ENCODE measurements at regions not wholly inside any gene's neighbourhood (a gene's known extent, or its start where the extent isn't known, plus 50 kb on each side); places are given as distances from the start of the nearest gene placed in this dataset.
"Not testable (repeated sequence)": the region's sequence is repeated elsewhere in the genome, so short reads cannot be mapped to it uniquely, and the experiment has no call there.

- no peaks in the 10 kb centered on the region for H3K4me1 ChIP-seq (replicated peaks in 1 of 2)
- DNase-seq = no peak
- H3K27ac ChIP-seq = no peak overlapping the region
- H3K9me3 ChIP-seq (replicated peaks in 1 of 3) = no peaks in the 10 kb centered on the region
- intact Hi-C loops (cut with DNase I) = no loop called here
- H3K36me3 ChIP-seq (replicated peaks in 1 of 2) = no peaks in the 10 kb centered on the region
- TF ChIP-seq, protein P1, sequence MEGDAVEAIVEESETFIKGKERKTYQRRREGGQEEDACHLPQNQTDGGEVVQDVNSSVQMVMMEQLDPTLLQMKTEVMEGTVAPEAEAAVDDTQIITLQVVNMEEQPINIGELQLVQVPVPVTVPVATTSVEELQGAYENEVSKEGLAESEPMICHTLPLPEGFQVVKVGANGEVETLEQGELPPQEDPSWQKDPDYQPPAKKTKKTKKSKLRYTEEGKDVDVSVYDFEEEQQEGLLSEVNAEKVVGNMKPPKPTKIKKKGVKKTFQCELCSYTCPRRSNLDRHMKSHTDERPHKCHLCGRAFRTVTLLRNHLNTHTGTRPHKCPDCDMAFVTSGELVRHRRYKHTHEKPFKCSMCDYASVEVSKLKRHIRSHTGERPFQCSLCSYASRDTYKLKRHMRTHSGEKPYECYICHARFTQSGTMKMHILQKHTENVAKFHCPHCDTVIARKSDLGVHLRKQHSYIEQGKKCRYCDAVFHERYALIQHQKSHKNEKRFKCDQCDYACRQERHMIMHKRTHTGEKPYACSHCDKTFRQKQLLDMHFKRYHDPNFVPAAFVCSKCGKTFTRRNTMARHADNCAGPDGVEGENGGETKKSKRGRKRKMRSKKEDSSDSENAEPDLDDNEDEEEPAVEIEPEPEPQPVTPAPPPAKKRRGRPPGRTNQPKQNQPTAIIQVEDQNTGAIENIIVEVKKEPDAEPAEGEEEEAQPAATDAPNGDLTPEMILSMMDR (IDR thresholded peaks at IDR 0.05) = no peak
- no peak for TF ChIP-seq POLR2A (IDR thresholded peaks at IDR 0.05)
- H3K4me3 ChIP-seq = no peak overlapping the region
- WGBS, 4 donors = 79 to 93% (median 88%) methylated on average over 1 of the region's 1 CpG
- peaks cover 9% of the 10 kb centered on the region for H3K27me3 ChIP-seq
Observed at GRCh38 chr1:229133811-229134210, 137.1 kb upstream of the RAB4A start.

DNA sequence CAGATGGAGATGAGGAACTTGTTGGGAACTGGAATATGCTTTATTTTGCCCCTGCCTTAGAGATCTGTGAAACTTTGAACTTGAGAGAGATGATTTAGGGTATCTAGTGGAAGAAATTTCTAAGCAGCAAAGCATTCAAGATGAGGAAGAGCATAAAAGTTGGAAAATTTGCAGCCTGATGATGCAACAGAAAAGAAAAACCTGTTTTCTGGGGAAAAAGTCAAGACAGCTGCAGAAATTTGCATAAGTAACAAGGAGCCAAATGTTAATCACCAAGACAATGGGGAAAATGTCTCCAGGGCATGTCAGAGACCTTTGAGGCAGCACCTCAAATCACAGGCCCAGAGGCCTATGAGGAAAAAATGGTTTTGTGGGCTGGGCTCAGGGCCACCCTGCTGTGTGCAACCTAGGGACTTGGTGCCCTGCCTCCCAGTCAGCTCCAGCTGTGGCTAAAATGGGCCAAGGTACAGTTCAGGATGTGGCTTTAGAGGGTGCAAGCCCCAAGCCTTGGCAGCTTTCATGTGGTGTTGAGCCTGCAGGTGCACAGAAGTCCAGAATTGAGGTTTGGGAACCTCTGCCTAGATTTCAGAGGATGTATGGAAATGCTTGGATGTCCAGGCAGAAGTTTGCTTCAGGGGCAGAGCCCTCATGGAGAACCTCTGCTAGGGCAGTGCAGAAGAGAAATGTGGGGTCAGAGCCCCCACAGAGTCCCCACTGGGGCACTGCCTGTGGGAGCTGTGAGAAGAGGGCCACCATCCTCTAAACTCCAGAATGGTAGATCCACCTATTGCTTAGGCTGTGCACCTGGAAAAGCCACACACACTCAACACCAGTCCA lies 136.3 kb upstream of the RAB4A start:
- H3K27ac ChIP-seq; H3K4me3 ChIP-seq; H3K9me3 ChIP-seq (replicated peaks in 1 of 3); H3K36me3 ChIP-seq (replicated peaks in 1 of 2); intact Hi-C loops (cut with DNase I); H3K4me1 ChIP-seq (replicated peaks in 1 of 2); H3K27me3 ChIP-seq; DNase-seq: not testable (repeated sequence)

GRCh38 chr1:229135773-229136172 lies 135.1 kb upstream of the RAB4A start:
- Histone ChIP-seq H3K4me1 (replicated peaks in 1 of 2) (no peaks in the 10 kb centered on the region), H3K9me3 (replicated peaks in 1 of 3) (no peaks in the 10 kb centered on the region), H3K4me3 (no peak overlapping the region), H3K27ac (no peak overlapping the region), H3K27me3 (peaks cover 9% of the 10 kb centered on the region), H3K36me3 (replicated peaks in 1 of 2) (no peaks in the 10 kb centered on the region)
- intact Hi-C loops (cut with DNase I) = no loop called here
- DNase-seq = no peak
- TF ChIP-seq, protein P1 (IDR thresholded peaks at IDR 0.05) = no peak
- no peak for TF ChIP-seq POLR2A (IDR thresholded peaks at IDR 0.05)
- WGBS, 4 donors = 86 to 98% (median 93%) methylated on average over 2 of the region's 2 CpGs

- Histone ChIP-seq H3K36me3 (replicated peaks in 1 of 2) (no peaks in the 10 kb centered on the region), H3K27me3 (peaks cover 9% of the 10 kb centered on the region), H3K4me3 (no peak overlapping the region), H3K27ac (no peak overlapping the region), H3K4me1 (replicated peaks in 1 of 2) (no peaks in the 10 kb centered on the region), H3K9me3 (replicated peaks in 1 of 3) (no peaks in the 10 kb centered on the region)
- TF ChIP-seq POLR2A (IDR thresholded peaks at IDR 0.05) = no peak
- TF ChIP-seq, protein P1 (IDR thresholded peaks at IDR 0.05) = no peak
- DNase-seq = no peak
- WGBS, 4 donors = 33 to 72% (median 54%) methylated on average over 2 to 3 of the region's 3 CpGs
- intact Hi-C loops (cut with DNase I) = no loop called here
Observed at GRCh38 chr1:229136822-229137221, 134.1 kb upstream of the RAB4A start.

DNA sequence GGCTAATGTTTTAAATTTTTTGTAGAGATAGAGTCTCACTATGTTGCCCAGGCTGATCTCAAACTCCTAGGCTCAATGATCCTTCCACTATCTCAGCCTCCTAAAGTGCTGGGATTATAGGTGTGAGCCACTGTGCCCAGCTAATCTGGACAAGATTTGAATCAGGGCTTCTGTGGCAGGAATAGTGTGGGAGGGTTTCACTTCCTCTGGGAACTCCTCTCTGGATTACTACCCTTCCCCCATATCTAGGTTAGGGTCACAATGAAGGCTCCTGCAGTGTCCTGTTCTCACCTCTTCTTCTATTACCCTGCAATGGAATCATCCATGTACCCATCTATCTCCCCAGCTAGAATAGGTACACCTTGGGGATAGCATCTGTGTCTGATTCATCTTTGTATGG lies 133.6 kb upstream of the RAB4A start:
- no peaks in the 10 kb centered on the region for H3K9me3 ChIP-seq (replicated peaks in 1 of 3)
- no peak for DNase-seq
- no peaks in the 10 kb centered on the region for H3K36me3 ChIP-seq (replicated peaks in 1 of 2)
- intact Hi-C loops (cut with DNase I) = no loop called here
- TF ChIP-seq, protein P1 (IDR thresholded peaks at IDR 0.05) = no peak
- TF ChIP-seq POLR2A (IDR thresholded peaks at IDR 0.05) = no peak
- no peak overlapping the region for H3K27ac ChIP-seq
- H3K4me3 ChIP-seq = no peak overlapping the region
- H3K4me1 ChIP-seq (replicated peaks in 1 of 2) = no peaks in the 10 kb centered on the region
- peaks cover 9% of the 10 kb centered on the region for H3K27me3 ChIP-seq
